MCF 10A (cell line): ENCODE measurements at regions not wholly inside any gene's neighbourhood (a gene's known extent, or its start where the extent isn't known, plus 50 kb on each side); places are given as distances from the start of the nearest gene placed in this dataset.

Source experiments
- BruUV-seq: library from RNA; stranded (reverse); fragments of 400-500 nt; replicated peaks from 2 replicates; lab custom pipeline; 2021; lab: Mats Ljungman, UMichigan
- CTCF ChIA-PET: fragments of 300-600 bp; sonication (Branson Sonifier 250); formaldehyde crosslinking; extraction: SDS; loops from one replicate; lab custom pipeline; 2021; ENCODE audit warnings: antibody characterized with exemption, inconsistent platforms; lab: Yijun Ruan, JAX
- POLR2A ChIA-PET: fragments of 300-600, 350-650 bp; sonication (Branson Sonifier 250); formaldehyde crosslinking; extraction: SDS; loops from one replicate; lab custom pipeline; 2020; ENCODE audit warnings: antibody characterized with exemption, inconsistent platforms; lab: Yijun Ruan, JAX
- DNase-seq: peaks from one replicate; pipeline ENCODE4 v3.0.0-alpha.2; 2018; ENCODE audit not compliant: unreplicated experiment
- H3K27ac Mint-ChIP-seq: one replicate; pipeline ENCODE4 v1.8.0; 2022; ENCODE audit warnings: mild to moderate bottlenecking, low read depth, mixed read lengths; ENCODE audit not compliant: unreplicated experiment
- H3K27me3 Mint-ChIP-seq: one replicate; pipeline ENCODE4 v1.8.0; 2022; ENCODE audit warnings: mixed read lengths; ENCODE audit not compliant: insufficient read depth, unreplicated experiment
- H3K36me3 Mint-ChIP-seq: one replicate; pipeline ENCODE4 v1.8.0; 2022; ENCODE audit warnings: mild to moderate bottlenecking, moderate library complexity, mixed read lengths; ENCODE audit not compliant: insufficient read depth, unreplicated experiment
- H3K4me1 Mint-ChIP-seq: one replicate; pipeline ENCODE4 v1.8.0; 2022; ENCODE audit warnings: mixed read lengths; ENCODE audit not compliant: insufficient read depth, unreplicated experiment
- H3K4me3 Mint-ChIP-seq: one replicate; pipeline ENCODE4 v1.8.0; 2022; ENCODE audit warnings: mild to moderate bottlenecking, moderate library complexity, mixed read lengths; ENCODE audit not compliant: unreplicated experiment
- H3K9me3 Mint-ChIP-seq: one replicate; pipeline ENCODE4 v1.8.0; 2022; ENCODE audit warnings: mixed read lengths; ENCODE audit not compliant: unreplicated experiment
- CTCF ChIP-seq: fragments of 200-600 bp; IDR thresholded peaks from one replicate; pipeline ENCODE4 v1.8.0; 2022; ENCODE audit warnings: antibody characterized with exemption, mild to moderate bottlenecking; ENCODE audit not compliant: unreplicated experiment
- intact Hi-C: fragments of 100-400 bp; cut with micrococcal nuclease; formaldehyde crosslinking; loops from 2 replicates; pipeline ENCODE4 v1.14.1; 2022

GRCh38 chr4:129804461-129804981, 708.6 kb downstream of the C4orf33 start:
- H3K4me3 Mint-ChIP-seq: no peak overlapping the region
- BruUV-seq: no TSS peak
- no peaks in the 10 kb centered on the region for H3K36me3 Mint-ChIP-seq
- H3K9me3 Mint-ChIP-seq: no peaks in the 10 kb centered on the region
- H3K4me1 Mint-ChIP-seq: peaks cover 4% of the 10 kb centered on the region
- ChIA-PET POLR2A (no interaction called here), CTCF (no interaction called here)
- intact Hi-C loops: no loop called here
- DNase-seq: no peak
- no peak overlapping the region for H3K27ac Mint-ChIP-seq
- no peaks in the 10 kb centered on the region for H3K27me3 Mint-ChIP-seq
- TF ChIP-seq CTCF: no peak

- ChIA-PET POLR2A (no interaction called here), CTCF (no interaction called here)
- TF ChIP-seq CTCF: no peak
- peaks cover 4% of the 10 kb centered on the region for H3K4me1 Mint-ChIP-seq
- intact Hi-C loops: no loop called here
- no peaks in the 10 kb centered on the region for H3K36me3 Mint-ChIP-seq
- H3K9me3 Mint-ChIP-seq: no peaks in the 10 kb centered on the region
- no peaks in the 10 kb centered on the region for H3K27me3 Mint-ChIP-seq
- H3K4me3 Mint-ChIP-seq: no peak overlapping the region
- BruUV-seq: no TSS peak
- peak; percentile 2 for DNase-seq
- H3K27ac Mint-ChIP-seq: no peak overlapping the region
These were observed 711.0 kb downstream of the C4orf33 start for GRCh38 chr4:129806986-129807385.

- CTCF ChIA-PET: no interaction called here
- Mint-ChIP-seq H3K36me3 (no peaks in the 10 kb centered on the region), H3K9me3 (no peaks in the 10 kb centered on the region)
These were observed 712.3 kb downstream of the C4orf33 start for GRCh38 chr4:129808242-129808641.

GRCh38 chr4:129821073-129821472, 725.1 kb downstream of the C4orf33 start:
- no peak overlapping the region for H3K27ac Mint-ChIP-seq
- no peaks in the 10 kb centered on the region for H3K9me3 Mint-ChIP-seq
- H3K4me3 Mint-ChIP-seq: no peak overlapping the region
- no peak for DNase-seq
- ChIA-PET CTCF (interaction anchor here (0.7 kb wide), 1 partner anchor 21 kb away, joined by 3 read pairs; no protein-coding TSS in a partner anchor), POLR2A (no interaction called here)
- no peak for TF ChIP-seq CTCF
- H3K36me3 Mint-ChIP-seq: no peaks in the 10 kb centered on the region
- intact Hi-C loops: no loop called here
- peaks cover 21% of the 10 kb centered on the region for H3K4me1 Mint-ChIP-seq
- H3K27me3 Mint-ChIP-seq: no peaks in the 10 kb centered on the region
- no TSS peak for BruUV-seq

More at GRCh38 chr4:129808242-129808641, 712.3 kb downstream of the C4orf33 start:
- no peak for TF ChIP-seq CTCF
- no peak overlapping the region for H3K27ac Mint-ChIP-seq
- POLR2A ChIA-PET: no interaction called here
- H3K4me3 Mint-ChIP-seq: no peak overlapping the region
- BruUV-seq: no TSS peak
- H3K4me1 Mint-ChIP-seq: peaks cover 4% of the 10 kb centered on the region
- intact Hi-C loops: no loop called here
- DNase-seq: no peak
- no peaks in the 10 kb centered on the region for H3K27me3 Mint-ChIP-seq
